Ascending aorta (tissue), 2 donors: ENCODE measurements at regions not wholly inside any gene's neighbourhood (a gene's known extent, or its start where the extent isn't known, plus 50 kb on each side); places are given as distances from the start of the nearest gene placed in this dataset.

Experiments used
- DNase-seq, 2 donors: peaks; one replicate each; pipeline ENCODE4 v3.0.0-alpha.2; 2019; ENCODE audit warnings: low spot score in 2 of 2
- H3K27ac ChIP-seq, 2 donors: fragments of 200-600 bp; sonication (generic); one replicate each; pipeline ENCODE4 v1.5.1; 2016 to 2017; ENCODE audit warnings: mild to moderate bottlenecking in 1 of 2
- H3K27me3 ChIP-seq: fragments of 200-600 bp; sonication (generic); one replicate; pipeline ENCODE4 v1.5.1; 2017
- H3K36me3 ChIP-seq, 2 donors: fragments of 200-600 bp; sonication (generic); one replicate each; pipeline ENCODE4 v1.5.1; 2016
- H3K4me1 ChIP-seq, 2 donors: fragments of 200-600 bp; sonication (generic); one replicate each; pipeline ENCODE4 v1.5.1; 2016 to 2017; ENCODE audit warnings: mild to moderate bottlenecking in 1 of 2
- H3K4me3 ChIP-seq, 2 donors: fragments of 200-600 bp; sonication (generic); one replicate each; pipeline ENCODE4 v1.5.1; 2016 to 2017; ENCODE audit warnings: mild to moderate bottlenecking in 1 of 2
- H3K9me3 ChIP-seq, 2 donors: fragments of 200-600 bp; sonication (generic); one replicate each; pipeline ENCODE4 v1.5.1; 2016
- CTCF ChIP-seq, 3 experiments: fragments of 200-600 bp in 2 of 3; fragments of 450-650 bp in 1 of 3; sonication (generic) in 2 of 3; IDR thresholded peaks; one replicate each; pipeline ENCODE4 v1.5.1; 2016 to 2019; ENCODE audit warnings: antibody characterized with exemption in 3 of 3, mild to moderate bottlenecking in 1 of 3, moderate library complexity in 1 of 3
- intact Hi-C: fragments of 100-400 bp; cut with DNase I; formaldehyde crosslinking; loops from one replicate; pipeline ENCODE4 v1.15.1; 2023

GRCh38 chr17:77753246-77753645 is 205.3 kb upstream of the TNRC6C start:
- Histone ChIP-seq H3K27ac (no peak overlapping the region), H3K4me3 (no peak overlapping the region), H3K36me3 (no peaks in the 10 kb centered on the region), H3K9me3 (no peaks in the 10 kb centered on the region), H3K4me1 (no peaks in the 10 kb centered on the region), H3K27me3 (no peaks in the 10 kb centered on the region)
- TF ChIP-seq CTCF (IDR thresholded peaks at IDR 0.05), result no peak
- DNase-seq, result no peak
- intact Hi-C loops, result no loop called here

DNA sequence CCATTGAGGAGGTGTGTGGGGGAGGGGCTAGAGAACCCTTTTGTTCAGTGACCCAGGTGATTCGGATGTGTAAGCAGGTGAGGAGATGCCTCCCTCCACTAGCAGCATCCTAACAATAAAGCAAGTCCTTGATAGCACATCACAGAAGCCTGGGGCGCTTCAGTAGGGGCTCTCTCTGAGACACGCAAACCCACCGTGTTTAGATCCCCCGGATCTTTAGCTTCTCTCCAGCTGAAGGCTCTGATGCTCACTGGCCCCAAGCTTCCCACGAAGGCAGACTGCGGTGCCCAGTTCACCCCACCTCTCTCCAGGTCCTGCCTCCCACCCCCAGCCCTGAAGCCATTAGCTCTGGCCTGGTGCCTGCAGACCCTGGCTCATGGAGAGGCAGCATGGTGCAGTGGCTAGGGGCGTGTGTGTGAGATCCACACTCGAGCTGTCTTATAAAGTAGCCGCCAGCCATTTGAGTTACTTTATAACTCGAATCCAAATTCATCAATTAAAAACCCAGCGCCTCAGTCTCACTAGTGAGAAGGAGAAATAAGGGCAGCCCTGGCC is 204.7 kb upstream of the TNRC6C start:
- no peaks in the 10 kb centered on the region for H3K9me3 ChIP-seq
- no peak overlapping the region for H3K4me3 ChIP-seq
- no peaks in the 10 kb centered on the region for H3K4me1 ChIP-seq
- no peak for TF ChIP-seq CTCF (IDR thresholded peaks at IDR 0.05)
- intact Hi-C loops, result no loop called here
- H3K36me3 ChIP-seq, result no peaks in the 10 kb centered on the region
- no peak overlapping the region for H3K27ac ChIP-seq
- peak in 1 of 2 donors; percentile 53 for DNase-seq
- no peaks in the 10 kb centered on the region for H3K27me3 ChIP-seq

GRCh38 chr17:77754956-77755355 is 203.5 kb upstream of the TNRC6C start:
- no peak overlapping the region for H3K27ac ChIP-seq
- intact Hi-C loops, result no loop called here
- H3K4me1 ChIP-seq, result no peaks in the 10 kb centered on the region
- no peaks in the 10 kb centered on the region for H3K9me3 ChIP-seq
- DNase-seq, result peak in 1 of 2 donors; percentile 19
- no peaks in the 10 kb centered on the region for H3K27me3 ChIP-seq
- no peak for TF ChIP-seq CTCF (IDR thresholded peaks at IDR 0.05)
- no peaks in the 10 kb centered on the region for H3K36me3 ChIP-seq
- H3K4me3 ChIP-seq, result no peak overlapping the region

GRCh38 chr17:77755410-77755963 is 203.0 kb upstream of the TNRC6C start:
- intact Hi-C loops, result no loop called here
- Histone ChIP-seq H3K9me3 (no peaks in the 10 kb centered on the region), H3K27ac (no peak overlapping the region), H3K36me3 (no peaks in the 10 kb centered on the region), H3K27me3 (no peaks in the 10 kb centered on the region), H3K4me3 (no peak overlapping the region), H3K4me1 (no peaks in the 10 kb centered on the region)
- TF ChIP-seq CTCF (IDR thresholded peaks at IDR 0.05), result no peak
- DNase-seq, result peak in 1 of 2 donors; percentile 27

DNA sequence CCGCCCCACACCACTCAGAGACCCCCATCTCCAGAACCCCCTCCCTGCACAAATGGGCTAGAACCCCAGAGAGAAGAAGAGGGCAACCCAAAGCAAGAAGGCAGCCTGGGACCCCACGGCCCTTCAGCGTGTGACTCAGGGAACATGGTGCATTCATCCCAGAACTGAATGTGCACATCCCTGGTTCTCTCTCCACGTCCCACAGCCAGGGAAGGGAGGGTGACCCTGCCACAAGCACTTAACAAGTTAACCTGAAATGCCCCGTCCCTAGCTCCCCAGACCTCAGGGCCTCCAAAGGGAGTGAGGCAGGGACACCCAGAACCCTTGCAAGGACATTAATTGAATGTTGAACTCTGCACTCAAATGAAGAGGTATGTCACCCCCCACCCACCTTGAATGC is 202.5 kb upstream of the TNRC6C start:
- Histone ChIP-seq H3K4me1 (no peaks in the 10 kb centered on the region), H3K4me3 (no peak overlapping the region), H3K27ac (no peak overlapping the region), H3K36me3 (no peaks in the 10 kb centered on the region), H3K27me3 (no peaks in the 10 kb centered on the region), H3K9me3 (no peaks in the 10 kb centered on the region)
- DNase-seq, result no peak
- no peak for TF ChIP-seq CTCF (IDR thresholded peaks at IDR 0.05)
- intact Hi-C loops, result no loop called here
